ENCODE measurements at regions not wholly inside any gene's neighbourhood (a gene's known extent, or its start where the extent isn't known, plus 50 kb on each side); places are given as distances from the start of the nearest gene placed in this dataset.

GRCh38 chr1:69426401-69426800 lies 141.3 kb upstream of the LRRC7 start:
- DNase-seq (ENCODE audit: low read depth in 2 of 2): no peak

- DNase-seq (ENCODE audit: low read depth in 2 of 2): no peak
Observed at GRCh38 chr1:69433073-69433472, 134.6 kb upstream of the LRRC7 start.

DNA sequence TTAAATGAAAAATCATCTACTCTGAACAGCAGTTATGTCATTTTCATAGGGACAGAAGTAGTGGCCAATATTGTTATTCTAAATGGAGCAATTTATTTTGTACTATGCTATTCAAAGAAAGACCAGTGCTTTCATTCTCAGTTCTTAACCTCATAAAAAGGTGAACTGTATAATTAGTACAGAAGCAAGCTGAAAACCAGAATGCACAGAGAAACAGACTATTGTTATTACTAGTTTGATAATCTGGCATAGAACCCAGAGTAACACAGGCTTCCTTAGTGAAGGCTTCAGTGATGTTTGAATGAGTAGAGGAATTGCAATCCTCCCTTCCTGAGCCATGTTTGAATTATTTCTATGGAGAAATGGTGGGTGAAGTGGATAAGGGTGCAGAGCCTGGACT lies 131.6 kb upstream of the LRRC7 start:
- no peak for DNase-seq (ENCODE audit: low read depth in 2 of 2)

DNA sequence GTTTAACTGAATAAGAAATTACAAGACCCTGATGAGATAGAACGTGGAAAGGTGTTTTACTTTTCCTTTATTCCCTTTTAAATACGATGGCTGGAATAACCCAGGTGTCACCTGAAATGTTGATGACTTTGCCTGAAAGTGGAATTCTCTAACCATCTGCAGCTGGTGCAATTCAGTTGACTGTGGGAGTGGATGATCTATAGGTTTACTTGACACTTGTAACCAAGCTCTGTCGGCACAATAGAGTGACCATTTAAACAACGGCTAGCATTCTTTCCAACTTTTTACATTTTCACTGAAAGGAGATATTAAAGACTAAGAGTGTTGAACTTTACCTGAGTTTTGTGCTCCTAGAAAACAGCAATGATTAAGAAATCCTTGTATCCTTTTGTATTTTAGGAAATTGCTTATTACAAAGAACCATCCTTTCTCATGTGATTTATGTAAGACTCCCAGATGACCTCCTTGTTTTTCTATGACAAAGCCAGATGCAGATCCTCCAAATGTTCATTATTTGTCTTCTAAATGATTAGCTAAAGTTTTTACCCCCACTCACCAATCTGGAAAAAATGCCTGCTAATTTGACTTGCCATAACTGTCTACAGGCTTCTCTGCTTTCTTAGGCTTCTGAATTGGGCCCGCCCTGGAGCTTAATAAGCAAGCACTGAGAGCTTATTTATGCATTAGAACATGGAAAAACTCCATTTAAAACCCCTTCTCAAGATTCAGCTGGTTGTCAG lies 129.5 kb upstream of the LRRC7 start:
- no peak for DNase-seq (ENCODE audit: low read depth in 2 of 2)

GRCh38 chr1:69441496-69441895 lies 126.2 kb upstream of the LRRC7 start:
- no peak for DNase-seq (ENCODE audit: low read depth in 2 of 2)

DNA sequence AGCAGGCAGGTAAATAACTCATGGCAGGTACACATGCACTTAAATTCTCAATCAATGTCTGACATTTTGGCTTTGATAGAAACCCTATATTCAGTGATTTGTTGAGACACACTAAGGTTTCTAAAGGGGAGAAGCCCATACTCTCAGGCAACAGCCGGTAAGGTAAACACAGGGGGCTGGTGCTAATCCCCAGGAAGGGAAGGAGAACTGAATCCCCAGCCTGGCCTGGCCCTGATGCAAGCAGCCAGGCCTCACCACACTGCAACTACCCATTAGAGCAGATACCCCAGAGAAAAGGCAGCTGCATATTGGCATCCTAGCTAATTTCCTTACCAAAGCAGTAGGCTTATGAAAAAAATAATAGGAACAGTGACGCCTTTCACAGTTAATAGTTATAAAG lies 116.5 kb upstream of the LRRC7 start:
- no peak for DNase-seq (ENCODE audit: low read depth in 2 of 2)

DNA sequence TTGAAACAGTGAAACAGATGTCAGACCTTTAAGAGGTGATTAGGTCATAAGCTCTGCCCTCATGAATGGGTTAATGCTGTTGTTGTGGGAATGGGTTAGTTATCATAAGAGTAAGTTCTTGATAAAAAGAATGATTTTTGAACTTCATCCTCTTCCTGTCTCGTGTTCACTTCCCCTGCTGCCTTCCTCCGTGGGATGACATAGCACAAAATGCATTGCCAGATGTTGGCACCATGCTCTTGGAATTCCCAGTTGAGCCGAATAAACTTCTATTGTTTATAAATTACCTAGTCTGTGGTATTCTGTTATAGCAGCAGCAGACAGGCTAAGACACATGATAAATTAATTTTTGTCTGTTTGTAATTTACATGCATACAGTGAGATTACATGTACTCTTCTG lies 112.0 kb upstream of the LRRC7 start:
- DNase-seq (ENCODE audit: low read depth in 2 of 2): no peak

DNA sequence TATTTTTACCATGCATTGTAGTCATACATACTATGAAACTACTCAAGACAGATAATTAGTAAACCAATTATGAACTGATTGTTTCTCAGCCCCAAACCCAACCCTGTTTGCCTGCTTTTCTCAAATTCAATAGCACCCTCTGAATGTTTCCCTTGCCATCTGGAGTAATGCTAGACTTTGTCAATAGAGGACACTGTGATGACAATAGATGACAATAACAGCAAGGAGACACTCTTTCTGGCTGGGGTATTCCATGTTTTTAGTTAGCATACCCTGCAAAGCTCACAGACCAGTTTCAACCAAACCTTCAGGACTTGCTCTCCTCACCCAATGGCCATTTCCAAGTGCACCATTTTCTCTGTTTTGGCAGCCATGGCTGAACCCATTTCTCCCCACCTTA lies 108.5 kb upstream of the LRRC7 start:
- no peak for DNase-seq (ENCODE audit: low read depth in 2 of 2)

DNA sequence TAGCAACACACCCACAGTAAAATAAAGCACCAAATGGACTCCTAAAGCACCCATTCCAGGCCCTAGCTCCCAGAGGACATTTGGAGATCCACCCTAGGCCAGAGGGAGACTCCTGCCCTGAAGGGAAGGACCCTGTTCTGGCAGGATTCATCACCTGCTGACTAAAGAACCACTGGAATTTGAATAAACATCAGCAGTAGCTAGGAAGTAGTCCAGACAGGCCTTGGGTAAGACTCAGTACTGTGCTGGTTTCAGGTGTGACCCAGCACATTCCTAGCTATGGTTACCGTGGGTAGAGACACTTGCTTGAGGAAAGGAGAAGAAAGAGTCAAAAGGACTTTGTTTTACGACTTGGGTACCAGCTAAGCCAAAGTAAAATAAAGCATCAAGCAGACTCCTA lies 92.7 kb upstream of the LRRC7 start:
- no peak for DNase-seq (ENCODE audit: low read depth in 2 of 2)

DNA sequence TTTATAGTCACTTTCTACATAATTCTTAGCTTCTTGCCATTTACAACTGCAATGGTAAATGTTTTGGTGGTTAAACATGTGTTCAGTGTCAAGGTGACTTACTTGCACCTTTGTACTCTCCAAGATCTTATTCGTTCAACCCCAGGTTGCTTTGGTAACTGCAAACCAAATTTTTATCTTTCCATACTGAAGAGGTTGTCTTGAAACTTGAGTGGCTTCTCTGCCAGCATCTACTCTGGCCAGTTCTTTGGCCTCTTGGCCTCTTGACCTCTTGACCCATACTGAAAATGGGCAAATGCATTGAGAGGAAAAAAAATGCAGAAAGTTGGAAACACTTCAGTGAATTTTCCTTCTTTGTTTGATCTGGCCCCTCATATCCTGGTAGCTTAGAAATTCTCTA lies 88.0 kb upstream of the LRRC7 start:
- DNase-seq (ENCODE audit: low read depth in 2 of 2): no peak

DNA sequence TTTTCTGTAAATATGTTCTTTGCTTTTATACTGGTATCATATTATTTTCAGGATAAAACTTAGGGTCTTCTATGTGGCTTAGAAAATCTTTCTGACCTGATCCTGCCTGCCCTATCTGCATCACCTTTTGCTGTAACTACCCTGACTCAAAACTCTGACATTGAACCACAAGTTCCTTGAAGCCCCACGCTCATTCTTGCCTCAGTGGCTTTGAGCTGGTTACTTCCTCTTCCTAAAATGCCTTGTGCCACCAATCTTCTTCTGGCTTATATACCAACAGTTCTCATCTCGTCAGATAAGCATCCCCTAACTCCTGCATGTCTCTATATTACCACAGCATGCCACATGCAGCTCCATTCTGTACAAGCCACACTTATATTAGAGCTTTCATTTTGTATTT lies 84.5 kb upstream of the LRRC7 start:
- no peak for DNase-seq (ENCODE audit: low read depth in 2 of 2)

GRCh38 chr1:69485616-69486015 lies 82.1 kb upstream of the LRRC7 start:
- DNase-seq (ENCODE audit: low read depth in 2 of 2): no peak

DNA sequence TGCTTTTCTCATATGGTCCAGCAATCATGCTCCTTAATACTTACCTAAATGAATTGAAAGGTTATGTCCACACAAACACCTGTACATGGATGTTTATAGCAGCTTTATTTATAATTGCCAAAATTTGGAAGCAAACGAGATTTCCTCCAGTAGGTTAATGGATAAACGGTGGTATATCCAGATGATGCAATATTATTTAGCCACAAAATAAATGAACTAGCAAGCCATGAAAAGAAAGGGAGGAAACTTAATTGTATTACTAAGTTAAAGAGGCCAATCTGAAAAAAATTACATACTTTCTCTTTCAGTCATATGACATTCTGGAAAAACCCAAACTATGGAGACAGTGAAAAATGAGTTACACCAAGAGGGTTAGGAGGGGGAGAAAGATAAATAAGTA lies 76.3 kb upstream of the LRRC7 start:
- DNase-seq (ENCODE audit: low read depth in 2 of 2): no peak

- peak; percentile 32 to 35 for DNase-seq (ENCODE audit: low read depth in 2 of 2)
Observed at GRCh38 chr1:69492286-69492685, 75.4 kb upstream of the LRRC7 start.

DNA sequence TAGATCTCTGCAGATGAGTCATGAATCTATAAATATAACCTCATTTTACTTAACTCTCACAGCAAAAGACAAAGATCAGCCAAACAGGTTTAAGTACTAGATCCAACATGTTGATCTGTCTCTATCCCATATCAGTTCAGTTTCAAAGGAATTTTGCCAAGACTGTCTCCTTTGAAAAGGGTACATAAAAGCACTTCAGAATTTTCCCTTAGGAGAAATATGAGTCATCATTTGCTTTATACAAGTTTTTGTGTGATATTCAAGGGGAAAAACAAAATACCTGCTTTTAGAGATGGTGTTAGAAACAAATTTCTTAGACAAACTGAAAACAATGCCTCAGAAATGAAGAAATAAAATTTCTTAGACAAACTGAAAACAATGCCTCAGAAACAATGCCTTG lies 73.5 kb upstream of the LRRC7 start:
- DNase-seq (ENCODE audit: low read depth in 2 of 2): no peak

DNA sequence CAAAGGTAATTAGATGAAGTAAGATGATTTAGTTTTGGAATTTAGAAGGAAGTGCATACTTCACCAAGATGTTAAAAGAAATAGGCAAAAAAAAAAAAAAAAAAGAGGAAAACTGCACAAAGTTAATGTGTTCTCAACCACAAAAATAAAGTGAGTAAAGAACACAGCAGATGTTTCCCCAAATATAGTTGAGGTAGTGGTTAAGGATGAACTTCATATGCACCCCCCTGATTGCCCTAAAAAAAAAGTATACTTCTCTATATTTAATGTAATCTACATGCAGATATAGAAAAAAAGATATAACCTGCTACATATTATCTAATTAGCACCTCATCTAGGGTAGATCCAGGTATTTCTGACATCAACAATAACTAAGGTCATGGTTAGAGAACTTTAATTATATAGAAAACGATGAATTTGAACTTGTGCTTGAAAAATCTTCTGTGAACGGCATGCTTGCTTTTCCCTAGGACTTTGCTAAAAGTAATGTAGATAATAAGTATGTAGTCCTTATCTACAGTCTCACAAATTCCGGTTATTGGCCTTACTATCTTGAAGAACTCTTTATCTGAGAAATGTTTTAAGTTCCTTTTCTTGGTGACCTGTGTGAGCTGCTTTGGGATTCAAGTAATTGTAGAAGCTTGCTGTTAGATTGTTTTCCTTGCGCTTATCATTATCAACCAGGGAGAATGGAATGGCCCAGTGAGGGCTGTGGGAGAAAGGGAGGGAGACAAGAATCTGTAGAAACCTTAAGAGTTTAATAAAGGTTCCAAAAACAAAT lies 70.1 kb upstream of the LRRC7 start:
- DNase-seq (ENCODE audit: low read depth in 2 of 2): no peak

GRCh38 chr1:69498711-69499110 lies 69.0 kb upstream of the LRRC7 start:
- DNase-seq (ENCODE audit: low read depth in 2 of 2): no peak

DNA sequence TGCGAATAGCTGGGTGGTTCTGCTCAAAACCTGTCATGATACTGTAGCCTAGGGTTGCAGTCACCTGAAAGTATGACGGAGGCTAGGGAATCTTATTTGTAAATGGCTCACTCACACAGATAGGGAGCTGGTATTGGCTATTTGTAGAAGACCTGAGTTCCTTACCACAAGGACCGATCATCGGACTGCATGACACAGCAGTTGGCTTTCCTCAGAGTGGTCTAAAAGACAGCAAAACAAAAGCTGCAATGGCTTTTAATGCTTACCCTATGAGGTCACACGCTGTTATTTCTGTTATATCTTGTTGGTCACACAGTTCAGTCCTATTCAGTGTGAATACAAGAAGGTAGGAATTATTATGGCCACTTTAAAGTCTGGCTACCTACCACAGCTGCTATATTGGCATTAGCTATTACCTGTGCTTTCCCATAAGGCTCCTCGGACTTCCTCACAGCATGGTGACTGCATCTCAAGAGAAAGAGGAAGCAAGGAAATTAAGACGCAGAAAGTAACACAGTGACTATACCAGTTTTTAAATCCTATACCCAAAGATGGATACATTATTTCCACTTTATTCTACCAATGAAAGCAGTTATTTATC lies 68.4 kb upstream of the LRRC7 start:
- no peak for DNase-seq (ENCODE audit: low read depth in 2 of 2)

DNA sequence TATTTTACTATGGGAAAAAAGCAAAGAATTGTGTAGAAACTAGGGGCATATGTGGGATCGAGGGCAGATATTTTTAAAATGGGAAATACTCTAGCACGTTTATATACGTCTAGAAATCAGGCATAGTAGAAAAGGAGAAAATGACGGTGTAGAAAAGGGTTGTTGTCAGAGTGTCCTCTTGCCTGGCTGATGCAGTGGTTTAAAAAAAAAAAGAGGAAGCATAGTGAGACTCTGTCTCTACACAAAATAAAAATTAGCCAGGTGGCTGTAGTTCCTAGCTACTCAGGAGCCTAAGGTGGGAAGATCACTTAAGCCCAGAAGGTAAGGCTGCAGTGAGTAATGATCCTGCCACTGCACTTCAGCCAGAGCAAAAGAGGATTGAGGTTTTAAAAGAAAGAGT lies 64.7 kb upstream of the LRRC7 start:
- DNase-seq (ENCODE audit: low read depth in 2 of 2): no peak

DNA sequence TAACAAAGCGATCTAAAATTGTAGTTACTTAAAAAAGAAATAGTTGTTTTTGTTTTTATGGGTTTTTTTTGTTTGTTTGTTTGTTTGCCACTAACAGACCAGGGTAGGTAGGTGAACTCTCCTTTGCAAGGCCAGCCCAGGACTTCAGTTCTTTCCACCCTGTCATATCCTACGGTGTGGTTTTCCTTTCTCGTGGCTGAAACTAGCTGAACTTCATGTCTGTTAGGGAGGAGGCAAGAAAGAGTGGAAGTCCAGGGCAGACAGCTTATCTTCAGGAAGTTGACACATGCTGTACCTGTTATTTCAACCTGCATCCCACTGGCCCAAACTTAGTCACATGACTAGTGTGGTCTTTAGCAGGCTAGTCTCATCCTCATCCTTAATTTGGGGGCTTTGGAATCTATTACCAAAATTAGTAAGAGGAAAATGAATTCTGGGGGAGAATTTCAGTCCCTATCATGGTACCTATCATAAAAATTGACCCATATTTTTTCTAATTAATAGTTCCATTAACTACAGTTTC lies 62.9 kb upstream of the LRRC7 start:
- DNase-seq (ENCODE audit: low read depth in 2 of 2): no peak

- DNase-seq (ENCODE audit: low read depth in 2 of 2): no peak
Observed at GRCh38 chr1:69506311-69506710, 61.4 kb upstream of the LRRC7 start.

GRCh38 chr1:69506721-69507120 lies 61.0 kb upstream of the LRRC7 start:
- no peak for DNase-seq (ENCODE audit: low read depth in 2 of 2)

DNA sequence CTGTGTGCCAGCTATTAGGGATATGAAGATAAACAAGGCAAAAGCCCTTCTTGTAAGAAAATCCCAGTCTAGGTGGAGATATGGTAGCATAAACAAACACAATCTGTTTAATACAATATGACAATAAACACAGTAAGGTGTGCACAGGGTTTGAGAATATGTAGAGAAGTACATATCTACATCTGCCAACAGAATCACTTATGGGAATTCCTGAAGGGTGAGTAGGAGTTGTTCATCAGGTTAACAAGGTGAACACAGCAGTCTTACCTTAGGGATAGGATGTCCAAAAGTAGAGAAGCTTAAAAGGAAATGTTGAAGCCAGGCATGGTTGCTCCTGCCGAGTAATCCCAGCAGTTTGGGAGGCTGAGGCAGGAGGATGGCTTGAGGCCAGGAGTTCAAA lies 57.7 kb upstream of the LRRC7 start:
- DNase-seq (ENCODE audit: low read depth in 2 of 2): no peak

All from fibroblast of skin of left quadriceps (primary cell).